HEK293 (cell line): ENCODE measurements at regions not wholly inside any gene's neighbourhood (a gene's known extent, or its start where the extent isn't known, plus 50 kb on each side); places are given as distances from the start of the nearest gene placed in this dataset.

ENCODE experiments used
- CTCF ChIA-PET: fragments of 350-600 bp; formaldehyde crosslinking; extraction: SDS; loops from one replicate; lab custom pipeline; 2021; ENCODE audit warnings: antibody characterized with exemption; lab: Yijun Ruan, JAX
- POLR2A ChIA-PET: fragments of 300-600 bp; formaldehyde crosslinking; extraction: SDS; loops from one replicate; lab custom pipeline; 2020; ENCODE audit warnings: antibody characterized with exemption, inconsistent platforms; lab: Yijun Ruan, JAX
- H3K27ac ChIP-seq: fragments of 200-500 bp; sonication (Bioruptor generic); 2 replicates; pipeline ENCODE4 v1.5.1; 2014; ENCODE audit warnings: low read depth, low read length, control low read depth, inconsistent platforms; ENCODE audit errors: extremely low read depth
- H3K36me3 ChIP-seq, 2 experiments: fragments of 200-500 bp in 1 of 2; sonication (Bioruptor generic) in 1 of 2; 1 replicate in 1 of 2; 2 replicates in 1 of 2; pipeline ENCODE4 v1.5.1; 2014 to 2017; ENCODE audit warnings: inconsistent platforms in 2 of 2, low read length in 2 of 2; ENCODE audit not compliant: control insufficient read depth in 2 of 2, insufficient read depth in 1 of 2
- H3K4me1 ChIP-seq: fragments of 200-500 bp; sonication (Bioruptor generic); 2 replicates; pipeline ENCODE4 v1.5.1; 2014; ENCODE audit warnings: mild to moderate bottlenecking, low read length, inconsistent platforms; ENCODE audit not compliant: control insufficient read depth, insufficient read depth
- H3K4me3 ChIP-seq: 2 replicates; pipeline ENCODE4 v1.5.1; 2011; ENCODE audit warnings: low read depth, mild to moderate bottlenecking, control low read depth, low read length, moderate library complexity
- H3K9me3 ChIP-seq: fragments of 200-500 bp; sonication (Bioruptor generic); 2 replicates; pipeline ENCODE4 v1.5.1; 2014; ENCODE audit warnings: low read depth, low read length, inconsistent platforms; ENCODE audit not compliant: control insufficient read depth, insufficient read depth
- ATF2 ChIP-seq: fragments of 450-650 bp; formaldehyde crosslinking; IDR thresholded peaks from 2 replicates; pipeline ENCODE4 v1.5.1; 2016; ENCODE audit warnings: missing biosample characterization, missing genetic modification characterization, low read depth
- CTCF ChIP-seq: fragments of 450-650 bp; formaldehyde crosslinking; IDR thresholded peaks from 2 replicates; pipeline ENCODE4 v1.5.1; 2016; ENCODE audit warnings: missing biosample characterization, missing genetic modification characterization
- GLI4 ChIP-seq: fragments of 450-650 bp; formaldehyde crosslinking; IDR thresholded peaks from 2 replicates; pipeline ENCODE4 v1.5.1; 2016; ENCODE audit warnings: missing biosample characterization, missing genetic modification characterization
- HOXA7 ChIP-seq: sonication (generic); formaldehyde crosslinking; IDR thresholded peaks from 2 replicates; pipeline ENCODE4 v1.8.1; 2022; ENCODE audit warnings: missing genetic modification reagents, borderline replicate concordance
- HOXD13 ChIP-seq: sonication (generic); formaldehyde crosslinking; IDR thresholded peaks from 2 replicates; pipeline ENCODE4 v1.8.0; 2022; ENCODE audit warnings: missing genetic modification reagents, borderline replicate concordance
- KLF8 ChIP-seq: fragments of 450-650 bp; formaldehyde crosslinking; IDR thresholded peaks from 2 replicates; pipeline ENCODE4 v1.5.1; 2016; ENCODE audit warnings: missing biosample characterization, missing genetic modification characterization
- ZBTB10 ChIP-seq: fragments of 450-650 bp; formaldehyde crosslinking; IDR thresholded peaks from 2 replicates; pipeline ENCODE4 v1.5.1; 2016; ENCODE audit warnings: missing biosample characterization, missing genetic modification characterization
- ZNF10 ChIP-seq: fragments of 450-650 bp; formaldehyde crosslinking; IDR thresholded peaks from 2 replicates; pipeline ENCODE4 v1.5.1; 2017; ENCODE audit warnings: missing biosample characterization, missing genetic modification characterization
- ZNF184 ChIP-seq: fragments of 450-650 bp; IDR thresholded peaks from 2 replicates; pipeline ENCODE4 v1.5.1; 2018; ENCODE audit warnings: missing biosample characterization, mild to moderate bottlenecking, missing genetic modification characterization
- ZNF221 ChIP-seq: fragments of 450-650 bp; formaldehyde crosslinking; IDR thresholded peaks from 2 replicates; pipeline ENCODE4 v1.5.1; 2017; ENCODE audit warnings: missing biosample characterization, missing genetic modification characterization, borderline replicate concordance
- ZNF23 ChIP-seq: fragments of 450-650 bp; formaldehyde crosslinking; IDR thresholded peaks from 2 replicates; pipeline ENCODE4 v1.5.1; 2016; ENCODE audit warnings: missing biosample characterization, missing genetic modification characterization, borderline replicate concordance
- ZNF24 ChIP-seq: fragments of 450-650 bp; formaldehyde crosslinking; IDR thresholded peaks from 2 replicates; pipeline ENCODE4 v1.5.1; 2016; ENCODE audit warnings: missing biosample characterization, missing genetic modification characterization
- ZNF26 ChIP-seq: fragments of 450-650 bp; formaldehyde crosslinking; IDR thresholded peaks from 2 replicates; pipeline ENCODE4 v1.5.1; 2016; ENCODE audit warnings: missing biosample characterization, missing genetic modification characterization
- ZNF292 ChIP-seq: fragments of 450-650 bp; formaldehyde crosslinking; IDR thresholded peaks from 2 replicates; pipeline ENCODE4 v1.5.1; 2016; ENCODE audit warnings: low read depth, missing biosample characterization, missing genetic modification characterization, borderline replicate concordance
- ZNF350 ChIP-seq: fragments of 450-650 bp; formaldehyde crosslinking; IDR thresholded peaks from 2 replicates; pipeline ENCODE4 v1.5.0; 2017; ENCODE audit warnings: missing biosample characterization, mild to moderate bottlenecking, missing genetic modification characterization
- ZNF404 ChIP-seq: fragments of 450-650 bp; formaldehyde crosslinking; IDR thresholded peaks from 2 replicates; pipeline ENCODE4 v1.5.1; 2017; ENCODE audit warnings: missing biosample characterization, missing genetic modification characterization
- ZNF473 ChIP-seq: fragments of 450-650 bp; formaldehyde crosslinking; IDR thresholded peaks from 2 replicates; pipeline ENCODE4 v1.5.1; 2017; ENCODE audit warnings: missing biosample characterization, missing genetic modification characterization
- ZNF514 ChIP-seq: fragments of 450-650 bp; formaldehyde crosslinking; IDR thresholded peaks from 2 replicates; pipeline ENCODE4 v1.5.1; 2016; ENCODE audit warnings: missing biosample characterization, missing genetic modification characterization
- ZNF658 ChIP-seq: fragments of 450-650 bp; formaldehyde crosslinking; IDR thresholded peaks from 2 replicates; pipeline ENCODE4; 2016; ENCODE audit warnings: missing biosample characterization, missing genetic modification characterization
- ZNF747 ChIP-seq: fragments of 450-650 bp; formaldehyde crosslinking; IDR thresholded peaks from 2 replicates; pipeline ENCODE4 v1.5.1; 2016; ENCODE audit warnings: missing biosample characterization, missing genetic modification characterization
- ZNF76 ChIP-seq: fragments of 450-650 bp; formaldehyde crosslinking; IDR thresholded peaks from 2 replicates; pipeline ENCODE4; 2016; ENCODE audit warnings: low read depth, missing biosample characterization, missing genetic modification characterization, borderline replicate concordance
- ZNF785 ChIP-seq: fragments of 450-650 bp; formaldehyde crosslinking; IDR thresholded peaks from 2 replicates; pipeline ENCODE4 v1.5.1; 2016; ENCODE audit warnings: missing biosample characterization, missing genetic modification characterization
- ZNF843 ChIP-seq: fragments of 450-650 bp; formaldehyde crosslinking; IDR thresholded peaks from 2 replicates; pipeline ENCODE4 v1.5.1; 2016; ENCODE audit warnings: missing biosample characterization, missing genetic modification characterization

- TF ChIP-seq ZNF184 (tag by site-specific recombination) (no peak), ATF2 (tag by site-specific recombination) (no peak), ZNF404 (tag by site-specific recombination) (no peak), HOXD13 (no peak), ZNF747 (tag by site-specific recombination) (no peak), ZNF658 (no peak)
- Histone ChIP-seq H3K4me3 (no peak overlapping the region), H3K4me1 (no peaks in the 10 kb centered on the region), H3K27ac (no peak overlapping the region), H3K36me3 (no peaks in the 10 kb centered on the region), H3K9me3 (no peaks in the 10 kb centered on the region)
- ChIA-PET POLR2A (no interaction called here), CTCF (interaction anchor here (0.6 kb wide), 1 partner anchor 422 kb away, joined by 3 read pairs; no protein-coding TSS in a partner anchor)
Observed at GRCh38 chr2:31711737-31712136, 131.0 kb upstream of the SRD5A2 start.

GRCh38 chr2:31710121-31710520, 129.4 kb upstream of the SRD5A2 start:
- no peaks in the 10 kb centered on the region for H3K9me3 ChIP-seq
- ChIA-PET CTCF (no interaction called here), POLR2A (no interaction called here)
- no peaks in the 10 kb centered on the region for H3K36me3 ChIP-seq
- H3K27ac ChIP-seq: no peak overlapping the region
- TF ChIP-seq ZNF10 (tag by site-specific recombination) (no peak), ZNF23 (tag by site-specific recombination) (no peak), ZNF292 (tag by site-specific recombination) (no peak), ZBTB10 (tag by site-specific recombination) (no peak), ZNF785 (tag by site-specific recombination) (no peak), ZNF514 (tag by site-specific recombination) (no peak), CTCF (no peak), KLF8 (no peak), ZNF221 (tag by site-specific recombination) (no peak), GLI4 (tag by site-specific recombination) (no peak), ZNF76 (no peak)
- no peak overlapping the region for H3K4me3 ChIP-seq
- H3K4me1 ChIP-seq: no peaks in the 10 kb centered on the region

GRCh38 chr2:31707992-31708391, 127.3 kb upstream of the SRD5A2 start:
- ChIA-PET POLR2A (no interaction called here), CTCF (no interaction called here)
- Histone ChIP-seq H3K36me3 (no peaks in the 10 kb centered on the region), H3K27ac (no peak overlapping the region), H3K4me3 (no peak overlapping the region), H3K4me1 (no peaks in the 10 kb centered on the region), H3K9me3 (no peaks in the 10 kb centered on the region)
- TF ChIP-seq ZNF10 (tag by site-specific recombination) (no peak), ZNF350 (no peak), ZNF473 (no peak), HOXA7 (no peak), ZNF26 (tag by site-specific recombination) (no peak), ZNF24 (no peak), ZNF292 (tag by site-specific recombination) (no peak), ZNF843 (no peak)
